HG03432 (cell line): ENCODE measurements at regions not wholly inside any gene's neighbourhood (a gene's known extent, or its start where the extent isn't known, plus 50 kb on each side); places are given as distances from the start of the nearest gene placed in this dataset.

Experiments used
- ATAC-seq: cut with Tn5 transposase; IDR thresholded peaks from one replicate; pipeline ENCODE4 v1.9.1; 2021; ENCODE audit warnings: mild to moderate bottlenecking, moderate library complexity; ENCODE audit not compliant: unreplicated experiment

DNA sequence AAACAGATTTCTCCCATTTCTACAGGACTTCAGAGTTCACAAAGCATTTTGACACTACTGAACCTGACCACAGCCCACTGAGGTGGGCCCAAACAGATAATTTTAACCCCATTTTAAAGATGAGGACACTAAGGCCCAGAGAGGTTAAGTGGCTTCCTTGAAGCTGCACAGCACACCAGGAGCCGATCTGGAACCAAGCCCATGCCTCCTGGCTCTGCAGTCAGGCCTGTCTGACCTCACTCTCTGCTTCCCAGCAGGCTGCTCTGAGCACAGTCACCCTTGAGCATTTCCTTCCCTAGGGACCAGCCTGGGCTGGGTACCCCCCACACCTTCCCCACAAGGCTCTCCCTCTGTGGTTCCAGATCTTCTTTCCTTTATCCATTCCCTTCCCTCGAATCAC is 252.2 kb downstream of the ENGASE start:
- ATAC-seq, result no peak

GRCh38 chr17:79325709-79326430 is 251.2 kb downstream of the ENGASE start:
- ATAC-seq, result no peak

DNA sequence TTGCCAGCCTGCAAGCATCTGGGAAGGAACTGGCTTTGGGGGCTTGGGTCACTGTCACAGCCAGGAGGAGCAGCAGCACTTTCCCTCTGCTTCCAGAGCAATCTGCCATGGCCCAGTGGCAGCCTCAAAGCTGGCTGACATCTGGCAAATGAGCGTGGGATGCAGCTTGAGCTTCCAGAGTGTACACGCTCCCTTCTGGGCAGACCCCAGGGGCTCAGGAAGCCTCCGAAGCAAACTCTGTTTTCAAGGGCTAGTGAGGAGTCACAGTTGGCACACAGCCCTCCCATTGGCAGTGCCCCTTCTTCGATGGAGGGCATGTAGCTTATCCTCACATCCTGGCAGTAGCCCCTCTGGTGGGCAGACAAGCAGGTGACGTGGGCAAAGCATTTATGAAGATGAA is 249.6 kb downstream of the ENGASE start:
- ATAC-seq, result no peak

GRCh38 chr17:79323566-79323965 is 248.9 kb downstream of the ENGASE start:
- no peak for ATAC-seq

- no peak for ATAC-seq
Measured at GRCh38 chr17:79322211-79323123, 247.8 kb downstream of the ENGASE start.

DNA sequence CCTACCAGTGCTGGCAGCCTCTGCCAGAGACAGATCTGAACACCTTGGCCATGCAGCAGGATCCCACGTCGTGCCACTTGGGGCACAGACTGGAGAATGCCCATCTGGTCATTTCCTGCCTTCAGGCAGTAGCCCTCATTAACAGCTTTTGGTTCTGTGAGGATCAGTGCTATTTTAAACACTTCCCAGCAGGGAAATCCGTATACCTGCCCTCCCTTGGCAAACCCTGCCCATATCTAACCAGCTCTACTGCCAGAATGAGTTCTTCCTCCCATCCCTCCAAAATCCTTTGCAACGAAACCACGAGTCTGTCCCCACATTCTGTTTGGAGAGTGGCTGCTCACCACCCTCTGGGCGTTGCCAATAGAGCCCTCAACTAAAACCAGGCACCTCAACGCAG is 245.7 kb downstream of the ENGASE start:
- ATAC-seq, result no peak

GRCh38 chr17:79317916-79318315 is 243.3 kb downstream of the ENGASE start:
- ATAC-seq, result no peak

GRCh38 chr17:79316805-79317204 is 242.2 kb downstream of the ENGASE start:
- no peak for ATAC-seq

DNA sequence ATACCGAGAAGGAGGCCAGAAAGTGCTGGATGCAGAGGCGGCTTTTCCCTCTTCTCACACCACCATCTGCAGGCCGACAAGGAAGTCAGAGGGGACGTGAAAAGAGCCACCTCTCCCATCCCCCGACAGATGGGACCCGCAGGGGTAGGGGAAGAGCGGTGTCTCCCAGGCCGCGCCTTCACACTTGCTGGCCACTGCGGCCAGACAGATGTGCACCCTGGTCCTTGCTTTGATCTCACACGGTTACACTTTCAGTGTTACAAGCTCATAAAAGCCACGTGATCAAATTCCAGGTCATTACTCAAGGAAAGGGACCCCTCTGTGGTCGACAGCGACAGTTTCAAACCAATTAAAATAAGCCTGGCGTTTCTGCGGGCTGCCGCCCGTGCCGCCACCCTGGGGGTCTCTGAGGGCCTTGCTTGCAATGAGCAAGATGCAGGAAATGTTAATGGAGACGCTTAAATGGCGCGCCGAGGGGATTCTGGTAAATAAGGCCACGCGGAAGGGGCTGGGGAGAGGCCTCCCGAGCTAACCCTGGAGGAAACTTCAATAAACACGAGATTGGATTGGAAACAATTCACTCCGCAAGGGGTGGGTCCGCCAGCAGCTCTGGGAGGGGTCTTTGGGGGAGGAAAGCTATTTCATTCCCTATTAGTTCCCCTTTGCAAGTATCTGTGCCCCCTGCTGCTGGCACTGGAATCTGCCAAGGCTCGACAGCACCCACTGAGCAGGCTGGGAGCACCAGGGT is 240.9 kb downstream of the ENGASE start:
- ATAC-seq, result no peak

DNA sequence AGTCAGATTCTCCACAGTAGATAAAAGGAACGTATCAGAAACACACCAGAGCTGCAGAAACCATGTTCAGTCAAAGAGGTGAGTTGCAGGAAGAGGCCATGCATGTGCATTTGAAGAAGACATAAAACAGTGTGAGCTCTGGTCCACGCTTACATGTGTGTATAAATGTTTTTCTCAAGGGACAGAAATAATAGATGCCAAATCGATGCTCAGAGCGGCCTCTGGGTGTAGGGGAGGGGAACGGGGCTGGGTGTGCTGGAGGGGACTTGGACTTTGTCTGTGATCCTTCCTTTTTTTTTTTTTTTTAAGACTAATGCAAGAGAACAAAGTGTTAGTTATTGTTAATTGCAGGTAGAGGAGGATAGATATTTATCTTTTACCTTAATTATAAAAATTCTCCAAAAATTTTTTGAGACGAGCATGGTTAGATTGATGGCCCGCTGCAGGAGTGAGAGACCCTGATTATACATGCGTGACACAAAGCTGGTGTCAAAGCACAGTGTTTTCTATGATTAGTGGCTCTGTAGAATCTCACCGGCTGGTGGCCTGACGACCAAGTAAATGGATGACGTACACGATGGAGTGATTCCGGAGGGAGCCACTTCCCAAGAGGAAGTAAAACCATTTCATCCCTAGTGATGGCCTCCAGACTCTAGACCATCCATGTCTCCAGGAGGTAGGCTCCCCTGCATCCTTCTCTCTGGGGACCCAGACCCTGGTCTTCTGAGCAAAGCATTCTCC is 240.2 kb downstream of the ENGASE start:
- no peak for ATAC-seq

GRCh38 chr17:79311373-79311772 is 236.7 kb downstream of the ENGASE start:
- ATAC-seq, result no peak

- no peak for ATAC-seq
Measured at GRCh38 chr17:79306424-79307318, 232.0 kb downstream of the ENGASE start.

DNA sequence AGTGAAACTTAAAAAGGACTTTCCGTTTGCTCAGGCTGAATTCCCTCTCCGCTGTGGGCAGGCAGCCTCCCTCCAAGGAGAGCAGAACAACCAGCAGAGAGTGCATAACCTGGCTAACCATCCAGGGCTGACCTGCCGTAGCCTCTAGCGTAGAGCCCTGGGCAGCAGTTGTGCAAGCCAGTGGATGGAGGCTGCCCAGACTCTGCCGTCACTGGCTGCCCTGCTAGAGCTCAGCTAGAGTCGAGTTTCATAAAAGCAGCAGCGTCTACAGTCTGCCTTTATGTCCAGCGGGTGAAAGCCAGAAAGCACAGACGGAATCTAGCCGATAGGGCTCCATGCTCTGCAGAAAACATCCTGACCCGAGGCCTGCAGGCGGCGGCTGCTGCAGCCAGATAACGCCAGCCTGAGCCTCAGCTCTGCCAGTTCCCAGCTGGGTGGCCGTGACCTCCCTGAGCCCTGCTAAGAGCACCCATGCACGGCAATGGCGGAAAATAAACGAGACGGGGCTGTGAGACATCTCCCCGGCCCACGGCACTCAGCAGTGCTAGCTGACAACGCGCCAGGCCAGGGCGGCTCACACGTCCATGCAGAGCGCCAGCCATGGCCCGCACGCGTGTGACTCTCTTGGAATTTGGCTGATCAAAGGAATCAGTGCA is 231.3 kb downstream of the ENGASE start:
- no peak for ATAC-seq

DNA sequence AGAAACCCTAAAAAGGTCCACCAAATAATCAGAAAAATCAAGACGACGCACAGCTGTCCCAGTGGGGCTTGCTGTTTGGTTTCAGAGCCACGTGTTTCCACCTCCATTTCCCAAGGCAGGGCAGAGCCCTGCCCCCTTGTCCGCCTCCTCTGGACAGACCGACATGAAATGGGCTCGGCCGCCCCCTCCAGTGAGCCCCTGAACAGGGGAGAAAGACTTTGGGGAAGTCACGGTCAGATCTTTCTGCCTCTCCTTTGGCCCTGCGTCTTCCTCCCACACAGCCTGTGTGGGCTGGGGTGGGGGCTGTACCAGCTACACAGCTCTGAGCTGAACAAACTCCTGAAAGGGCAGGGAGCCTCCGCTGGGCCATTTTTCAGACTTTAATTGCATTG is 230.7 kb downstream of the ENGASE start:
- ATAC-seq, result no peak

- no peak for ATAC-seq
Measured at GRCh38 chr17:79304884-79305283, 230.3 kb downstream of the ENGASE start.

- ATAC-seq, result no peak
Measured at GRCh38 chr17:79303641-79304205, 229.1 kb downstream of the ENGASE start.

- no peak for ATAC-seq
Measured at GRCh38 chr17:79301469-79301868, 226.8 kb downstream of the ENGASE start.

DNA sequence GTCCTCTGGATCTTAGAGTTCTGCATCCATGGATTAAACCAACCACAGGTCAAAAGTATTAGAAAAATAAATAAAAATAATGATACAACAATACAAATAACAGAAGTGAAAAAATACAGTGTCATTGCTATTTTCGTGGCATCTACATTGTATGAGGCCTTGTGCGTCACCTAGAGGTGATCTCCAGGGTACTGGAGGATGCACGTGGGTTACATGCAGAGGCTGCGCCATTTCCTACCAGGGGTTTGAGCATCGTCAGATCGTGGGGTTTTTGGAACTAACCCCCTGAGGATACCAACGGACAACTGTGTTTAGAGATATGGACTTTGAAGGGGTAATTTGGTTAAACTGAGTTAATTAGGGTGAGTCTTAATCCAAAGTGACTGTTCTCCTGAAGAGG is 224.7 kb downstream of the ENGASE start:
- ATAC-seq, result no peak

GRCh38 chr17:79298799-79299198 is 224.2 kb downstream of the ENGASE start:
- ATAC-seq, result no peak
